GM18909 (cell line): ENCODE measurements at regions not wholly inside any gene's neighbourhood (a gene's known extent, or its start where the extent isn't known, plus 50 kb on each side); places are given as distances from the start of the nearest gene placed in this dataset.
"Not testable (repeated sequence)": the region's sequence is repeated elsewhere in the genome, so short reads cannot be mapped to it uniquely, and the experiment has no call there.

ENCODE experiments used
- ATAC-seq: cut with Tn5 transposase; IDR thresholded peaks from one replicate; pipeline ENCODE4 v1.9.1; 2021; ENCODE audit warnings: mild to moderate bottlenecking; ENCODE audit not compliant: unreplicated experiment, poor library complexity

DNA sequence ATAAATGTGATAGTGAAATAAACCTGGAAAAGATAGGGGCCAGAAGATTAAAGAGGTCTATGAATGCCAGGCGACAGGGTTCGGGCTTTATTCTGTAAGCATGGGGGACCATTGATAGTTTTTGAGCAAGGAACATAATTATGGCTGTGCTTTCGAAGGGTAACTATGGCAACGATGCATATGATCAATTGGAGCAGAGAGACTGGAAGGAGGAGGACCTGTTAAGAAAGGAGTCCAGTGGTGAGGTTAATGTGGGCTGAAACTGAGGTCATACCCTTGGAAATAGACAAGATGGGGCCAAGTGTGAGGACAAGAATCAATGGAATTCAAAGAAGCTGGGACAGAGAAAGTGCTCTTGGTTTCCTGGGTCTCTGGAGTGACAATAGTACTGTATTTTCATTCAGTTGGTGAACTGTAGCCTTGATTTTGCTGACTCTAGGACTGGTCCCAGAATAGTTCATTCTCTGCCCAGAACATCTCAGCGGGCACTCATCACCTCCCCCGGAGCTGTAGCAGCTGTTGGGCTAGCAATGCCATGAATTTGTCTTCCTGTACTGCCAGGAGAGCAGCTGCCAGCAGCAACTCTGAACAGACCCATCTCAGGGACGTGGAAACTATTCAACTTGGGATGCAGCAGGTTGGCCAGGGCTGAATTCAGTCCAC, 108.4 kb downstream of the SRGAP2 start:
- ATAC-seq, result not testable (repeated sequence)

DNA sequence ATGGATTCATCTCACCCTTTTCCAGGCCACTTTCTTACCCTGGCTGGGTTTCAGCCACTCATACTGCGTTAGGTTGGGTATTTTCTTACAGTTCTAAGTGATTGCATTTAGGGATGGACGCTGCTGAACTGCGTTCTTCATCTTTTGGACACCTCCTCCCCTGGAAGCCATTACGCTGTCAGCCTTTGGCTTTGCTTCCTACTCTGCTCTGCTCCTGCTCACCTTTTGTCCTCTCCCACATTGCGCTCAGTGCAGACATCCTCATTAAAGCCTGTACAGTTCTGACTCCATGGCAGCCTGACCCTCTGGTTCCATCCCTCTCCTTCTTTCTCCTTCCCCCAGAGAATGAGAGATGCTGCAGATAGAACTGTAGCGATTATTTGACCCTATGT, 108.9 kb downstream of the SRGAP2 start:
- ATAC-seq, result not testable (repeated sequence)

- not testable (repeated sequence) for ATAC-seq
Observed at GRCh38 chr1:206314951-206315636, 111.8 kb downstream of the SRGAP2 start.

DNA sequence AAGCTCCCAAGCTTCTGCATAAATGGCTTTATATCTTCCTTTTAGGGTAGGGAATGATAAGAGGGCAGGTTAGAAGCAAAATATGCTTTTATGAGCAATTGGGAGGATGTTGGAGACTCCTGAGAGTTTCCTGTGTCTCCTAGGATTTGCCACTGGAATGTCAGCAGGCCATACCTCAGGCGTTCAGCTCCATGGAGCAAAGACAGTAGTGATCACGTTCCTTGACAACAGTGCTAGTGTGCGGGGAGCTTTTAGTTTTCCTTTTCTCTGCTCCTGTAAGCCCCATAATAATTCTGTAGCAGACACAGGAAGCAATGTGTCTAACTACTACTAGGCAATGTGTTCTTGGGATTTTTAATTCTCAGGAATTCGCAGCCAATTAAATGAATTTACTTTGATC, 113.6 kb downstream of the SRGAP2 start:
- ATAC-seq, result not testable (repeated sequence)

- not testable (repeated sequence) for ATAC-seq
Observed at GRCh38 chr1:206317878-206318514, 114.7 kb downstream of the SRGAP2 start.

DNA sequence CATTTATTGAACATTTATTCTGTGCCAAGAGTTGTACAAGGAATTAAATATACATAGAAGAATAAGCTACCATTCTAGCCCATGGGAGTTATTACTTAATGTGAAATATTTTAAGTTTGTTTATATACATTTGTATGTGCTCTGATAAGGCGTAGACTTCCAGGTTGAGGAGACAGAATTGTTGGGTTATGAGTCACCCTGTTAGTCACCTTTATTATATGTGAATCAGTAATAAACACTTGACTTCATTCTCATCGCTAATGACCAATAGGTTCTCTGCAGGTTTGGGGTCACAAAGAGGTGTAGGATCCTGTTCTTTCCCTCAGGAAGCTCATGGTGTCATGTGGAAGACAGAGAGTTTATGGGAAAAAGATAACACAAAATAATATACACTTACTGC, 116.9 kb downstream of the SRGAP2 start:
- ATAC-seq, result not testable (repeated sequence)

DNA sequence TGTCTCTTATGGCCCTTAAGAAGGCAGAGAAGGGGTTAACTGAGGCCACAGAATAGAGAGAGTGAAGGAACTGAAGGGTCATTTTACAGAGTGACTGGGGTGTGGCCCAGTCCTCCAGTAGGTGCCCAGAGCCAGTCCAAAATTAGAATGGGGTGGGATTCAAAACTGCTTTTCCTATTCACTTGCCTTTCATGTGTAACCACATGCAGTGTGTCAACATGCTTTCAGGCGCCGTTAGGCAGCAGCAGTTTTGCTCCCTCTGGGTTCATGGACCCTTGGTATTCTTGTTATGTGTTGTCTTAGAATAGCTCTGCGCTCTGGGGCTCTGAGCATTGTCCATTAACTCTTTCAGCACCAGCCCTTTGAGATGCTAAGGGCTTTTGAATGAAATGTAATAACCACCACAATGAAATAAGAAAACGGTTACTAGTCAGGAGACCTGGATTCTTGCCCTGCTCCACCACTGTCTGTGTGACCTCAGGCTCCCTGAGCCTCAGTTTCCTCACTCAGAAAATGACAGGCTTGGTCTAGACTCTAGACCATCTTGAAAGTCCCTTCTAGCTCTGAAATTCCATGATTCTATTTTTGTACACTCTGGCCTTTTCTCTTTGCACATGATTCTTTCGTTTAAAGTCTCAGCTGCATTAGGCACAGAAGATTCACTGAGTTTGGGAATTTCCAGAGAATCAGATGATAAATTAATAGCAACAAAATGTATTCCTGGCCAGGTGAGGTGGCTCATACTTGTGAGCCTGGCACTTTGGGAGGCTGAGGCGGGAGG, 123.0 kb downstream of the SRGAP2 start:
- ATAC-seq, result not testable (repeated sequence)

DNA sequence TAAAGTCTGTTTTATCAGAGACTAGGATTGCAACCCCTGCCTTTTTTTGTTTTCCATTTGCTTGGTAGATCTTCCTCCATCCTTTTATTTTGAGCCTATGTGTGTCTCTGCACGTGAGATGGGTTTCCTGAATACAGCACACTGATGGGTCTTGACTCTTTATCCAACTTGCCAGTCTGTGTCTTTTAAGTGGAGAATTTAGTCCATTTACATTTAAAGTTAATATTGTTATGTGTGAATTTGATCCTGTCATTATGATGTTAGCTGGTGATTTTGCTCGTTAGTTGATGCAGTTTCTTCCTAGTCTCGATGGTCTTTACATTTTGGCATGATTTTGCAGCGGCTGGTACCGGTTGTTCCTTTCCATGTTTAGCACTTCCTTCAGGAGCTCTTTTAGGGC, 128.3 kb downstream of the SRGAP2 start:
- not testable (repeated sequence) for ATAC-seq

DNA sequence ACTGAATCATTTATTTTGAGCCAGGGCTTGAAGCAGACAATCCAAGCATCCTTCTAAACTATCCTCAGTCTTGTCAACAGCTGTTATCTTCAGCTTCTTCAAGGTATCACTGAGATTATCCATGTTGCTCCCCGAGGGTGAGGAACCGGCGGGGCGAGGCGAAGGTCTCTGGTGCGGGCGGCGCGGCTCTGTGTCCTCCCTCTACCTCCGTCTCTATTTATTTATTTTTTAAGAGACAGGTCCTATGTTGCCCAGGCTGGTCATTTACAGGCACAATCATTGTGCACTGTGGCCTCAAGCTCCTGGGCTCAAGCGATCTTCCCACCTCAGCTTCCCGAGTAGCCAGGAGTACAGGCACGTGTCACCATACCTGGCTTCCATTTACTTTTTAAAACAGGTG, 130.0 kb downstream of the SRGAP2 start:
- not testable (repeated sequence) for ATAC-seq

GRCh38 chr1:206333897-206334296, 130.6 kb downstream of the SRGAP2 start:
- ATAC-seq, result not testable (repeated sequence)

DNA sequence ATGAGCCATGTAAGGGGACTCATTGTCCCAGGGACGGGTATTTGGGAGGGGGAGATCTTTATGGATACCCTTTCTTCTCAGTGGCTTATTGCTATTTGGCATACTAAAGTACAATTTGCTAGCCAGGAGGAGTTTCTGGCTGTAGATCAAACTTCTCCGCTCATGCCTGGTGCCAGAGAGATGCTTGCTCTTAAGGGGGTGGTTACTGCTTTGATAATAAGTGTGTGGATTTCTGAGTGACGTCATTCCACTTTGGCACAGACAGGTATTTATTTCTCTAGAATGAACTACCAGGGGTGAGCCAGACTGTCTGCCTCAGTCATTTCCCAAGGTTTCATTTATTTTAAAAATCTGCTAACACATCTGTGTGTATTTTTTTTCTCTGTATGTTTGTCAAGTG, 131.1 kb downstream of the SRGAP2 start:
- ATAC-seq, result not testable (repeated sequence)

DNA sequence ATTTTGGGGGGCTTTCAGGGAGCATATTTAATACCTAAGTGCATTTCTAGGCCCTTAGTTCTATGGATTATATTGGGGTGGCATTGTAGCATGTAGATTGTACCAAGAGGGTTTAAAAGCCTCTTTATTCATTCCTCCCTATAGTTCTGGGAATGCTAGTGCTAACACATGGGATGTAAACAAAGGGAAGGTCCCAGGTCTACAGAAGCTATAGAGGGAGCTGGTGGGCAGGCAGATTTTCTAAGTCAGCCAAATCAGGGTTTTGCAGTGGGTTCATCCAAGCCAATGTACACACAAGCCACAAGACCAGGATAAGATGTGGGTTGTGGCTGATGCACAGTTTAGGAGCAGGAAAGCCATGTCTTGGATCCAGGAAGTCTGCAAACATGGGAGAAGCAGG, 131.8 kb downstream of the SRGAP2 start:
- not testable (repeated sequence) for ATAC-seq

DNA sequence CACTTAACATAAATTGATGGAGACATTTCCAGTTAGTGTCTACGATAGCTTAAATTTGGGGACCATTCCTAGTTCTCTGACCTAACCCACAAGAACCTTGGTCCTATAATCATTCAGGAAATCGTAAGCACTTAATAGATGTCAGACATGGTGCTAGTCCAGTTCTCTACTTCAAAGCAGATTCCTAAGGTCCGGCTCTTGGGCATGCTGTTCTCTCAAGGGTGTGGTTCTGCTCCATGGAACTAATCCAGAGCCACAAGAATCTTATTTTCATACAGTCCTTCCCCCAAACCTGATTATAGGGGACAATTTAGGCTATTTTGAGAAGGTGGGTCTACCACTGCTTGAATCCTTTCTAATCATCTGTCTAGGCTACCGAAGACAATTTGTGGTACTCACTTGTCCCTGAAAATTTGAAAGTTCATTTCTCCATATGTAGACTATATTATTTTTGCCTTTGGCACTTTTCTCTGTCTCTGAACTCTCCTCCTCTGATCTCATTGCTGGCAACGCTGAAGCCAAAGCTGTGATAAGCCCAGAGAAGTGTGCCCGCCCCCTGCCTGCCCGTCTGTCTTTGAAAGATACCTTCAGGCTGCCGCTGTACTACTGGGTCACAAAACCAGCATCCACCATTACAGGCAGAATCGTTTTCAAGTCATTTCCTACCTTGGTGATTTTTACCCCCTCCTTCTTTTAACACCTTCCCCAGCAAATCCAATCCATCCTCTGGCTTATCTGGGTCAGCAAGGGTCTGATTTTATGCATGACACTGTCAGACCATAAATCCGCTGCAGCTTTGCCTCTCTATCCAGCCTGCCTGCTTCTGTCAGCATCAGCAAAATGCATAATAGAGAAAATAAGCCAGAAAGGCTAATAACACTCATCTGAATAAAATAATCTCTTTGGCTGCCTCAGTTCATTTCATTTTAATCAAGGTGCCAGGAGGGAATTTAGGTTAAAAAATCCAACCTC, 132.8 kb downstream of the SRGAP2 start:
- ATAC-seq, result not testable (repeated sequence)

DNA sequence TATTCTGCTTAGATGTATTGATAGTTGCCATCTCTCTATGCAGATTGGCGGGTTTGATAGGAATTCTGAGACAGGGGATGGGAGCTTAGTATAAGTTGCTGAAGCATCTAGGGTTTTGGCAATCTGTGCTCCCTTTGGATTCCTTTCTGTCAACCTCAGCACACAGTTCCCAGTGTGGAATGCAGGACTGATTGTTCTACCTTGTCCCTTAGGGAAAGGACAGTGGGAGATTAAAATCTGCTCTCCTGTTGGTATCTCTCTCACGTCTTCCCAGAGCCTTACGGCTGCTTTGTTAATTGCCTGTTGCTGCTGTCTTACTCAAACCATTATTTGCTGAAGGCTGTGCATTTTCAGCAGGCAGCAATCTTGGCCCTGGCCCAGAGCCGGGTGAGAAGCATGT, 133.3 kb upstream of the IKBKE start:
- ATAC-seq, result not testable (repeated sequence)

DNA sequence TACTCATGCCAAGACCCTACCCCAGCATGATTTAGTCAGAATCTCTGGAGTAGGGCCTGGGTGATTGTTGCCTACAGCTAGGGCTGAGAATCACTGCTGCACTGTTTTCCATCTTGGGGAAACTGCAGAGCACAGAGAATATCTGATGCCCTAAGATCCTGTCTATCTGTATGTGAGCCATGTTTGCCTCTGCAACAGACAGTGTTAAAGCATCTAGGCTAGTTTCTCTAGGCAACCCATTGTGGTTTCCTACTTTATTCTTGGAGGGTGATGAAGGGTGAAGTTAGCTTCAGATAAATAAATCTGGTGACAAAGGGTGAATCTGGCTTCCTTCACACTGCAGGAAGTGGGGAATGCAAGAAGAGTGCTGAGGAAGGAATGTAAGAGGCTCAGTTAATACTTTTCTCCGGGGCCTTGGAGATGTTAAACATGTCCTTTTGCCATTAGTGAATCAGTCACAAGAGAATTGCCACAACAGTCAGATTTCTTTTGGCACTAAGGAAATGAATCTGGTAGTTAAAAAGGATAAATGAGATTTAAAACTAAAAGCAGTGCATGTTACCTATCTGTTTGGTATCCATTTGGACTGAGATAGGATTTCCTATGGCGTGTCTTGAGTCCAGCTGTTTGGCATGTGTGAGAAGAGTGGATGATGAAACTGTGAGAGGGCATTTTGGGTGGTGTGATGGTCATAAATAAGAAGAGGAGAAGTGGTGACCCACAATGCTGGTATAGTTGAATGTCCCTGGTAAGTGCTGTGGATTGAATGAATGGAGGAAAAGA, 119.6 kb upstream of the IKBKE start:
- ATAC-seq, result not testable (repeated sequence)

DNA sequence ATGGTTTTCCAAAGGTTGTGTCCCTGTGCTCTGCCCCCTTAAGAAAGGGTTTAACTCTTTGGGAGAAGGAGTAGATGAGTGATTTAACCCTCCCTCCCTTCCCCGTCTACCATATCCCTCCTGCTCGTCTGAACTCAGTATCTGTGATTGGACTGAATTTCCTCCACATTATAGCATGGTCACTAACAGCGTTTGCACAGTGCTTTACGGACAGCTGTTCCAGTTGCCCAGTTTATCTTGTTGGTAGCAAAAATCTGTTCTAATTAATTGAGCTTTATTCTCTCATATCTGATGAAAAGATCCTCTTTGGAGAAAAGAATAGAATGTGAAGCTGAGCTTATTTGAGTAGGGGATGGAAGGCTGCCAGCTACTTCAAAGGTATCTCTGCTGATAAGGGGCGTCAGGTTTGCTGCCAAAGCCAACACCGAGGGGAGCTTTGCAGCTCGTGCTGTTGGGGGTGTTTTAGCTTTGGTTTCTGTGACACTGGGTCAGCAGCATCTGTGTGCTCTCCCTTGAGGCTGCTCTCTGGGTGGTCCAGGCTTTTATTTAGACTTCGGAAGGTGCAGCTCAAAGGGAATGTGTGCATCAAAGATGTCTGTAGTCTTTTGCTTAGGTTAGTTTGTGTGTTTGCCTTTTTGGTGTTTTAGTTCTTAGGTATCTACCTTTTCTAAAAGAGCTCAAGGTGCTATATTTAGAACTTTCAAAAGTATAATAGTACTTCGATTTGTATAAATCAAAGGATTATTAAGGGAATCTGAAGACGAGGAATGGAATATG, 118.8 kb upstream of the IKBKE start:
- not testable (repeated sequence) for ATAC-seq

GRCh38 chr1:206356310-206356709, 114.0 kb upstream of the IKBKE start:
- ATAC-seq, result peak; percentile 53

DNA sequence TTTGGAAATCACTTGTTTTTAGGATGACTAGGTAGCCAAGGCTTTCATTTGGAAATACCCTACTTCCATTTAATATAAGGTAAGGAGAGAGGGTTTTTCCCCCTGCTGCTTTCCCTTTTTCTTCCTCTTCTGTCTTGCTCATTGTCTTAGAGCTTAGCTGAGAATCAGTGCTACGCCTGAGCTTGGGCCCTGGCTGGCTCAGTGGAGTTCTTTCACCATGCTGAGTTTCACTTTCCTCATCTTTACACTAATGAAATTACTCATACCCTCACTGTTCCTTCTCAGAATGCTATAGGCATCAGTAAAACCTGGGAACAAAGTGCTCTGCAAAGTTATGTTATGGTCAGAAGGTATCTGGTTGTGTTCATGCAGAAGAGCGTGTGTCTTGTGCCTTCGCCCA, 112.3 kb upstream of the IKBKE start:
- peak; percentile 63 for ATAC-seq
